GM23338 (cell line): ENCODE measurements at regions not wholly inside any gene's neighbourhood (a gene's known extent, or its start where the extent isn't known, plus 50 kb on each side); places are given as distances from the start of the nearest gene placed in this dataset.

Experiments
- ATAC-seq: fragments of 200-7000 bp; cut with Tn5 transposase; 3 replicates; pipeline ENCODE4 v1.9.1; 2020
- DNase-seq: peaks from one replicate; pipeline ENCODE4 v3.0.0-alpha.2; 2015; ENCODE audit warnings: low spot score
- H2AFZ ChIP-seq: fragments of 200-600 bp; sonication (generic); 2 replicates; pipeline ENCODE4 v1.8.0; 2016; ENCODE audit warnings: antibody characterized with exemption, mild to moderate bottlenecking, moderate library complexity
- H3F3A ChIP-seq: fragments of 200-600 bp; sonication (generic); replicated peaks from 2 replicates; pipeline ENCODE4 v1.8.0; 2017; ENCODE audit warnings: antibody characterized with exemption, mixed run types, low read depth
- H3K27ac ChIP-seq: fragments of 200-600 bp; sonication (generic); 2 replicates; pipeline ENCODE4 v1.6.1; 2016; ENCODE audit warnings: low read depth
- H3K27me3 ChIP-seq: fragments of 200-600 bp; sonication (generic); 2 replicates; pipeline ENCODE4 v1.8.0; 2016; ENCODE audit warnings: mild to moderate bottlenecking, mixed run types, moderate library complexity; ENCODE audit not compliant: insufficient read depth
- H3K36me3 ChIP-seq: fragments of 200-600 bp; sonication (generic); 2 replicates; pipeline ENCODE4 v1.8.0; 2016; ENCODE audit warnings: mild to moderate bottlenecking; ENCODE audit not compliant: insufficient read depth
- H3K4me1 ChIP-seq: fragments of 200-600 bp; sonication (generic); 2 replicates; pipeline ENCODE4 v1.8.0; 2016; ENCODE audit warnings: mild to moderate bottlenecking, moderate library complexity; ENCODE audit not compliant: insufficient read depth
- H3K4me2 ChIP-seq: fragments of 200-600 bp; sonication (generic); 2 replicates; pipeline ENCODE4 v1.7.1; 2017; ENCODE audit warnings: mixed run types
- H3K4me3 ChIP-seq: fragments of 200-600 bp; sonication (generic); 2 replicates; pipeline ENCODE4 v1.6.1; 2016; ENCODE audit warnings: mixed run types
- H3K79me2 ChIP-seq: fragments of 200-600 bp; sonication (generic); replicated peaks from 2 replicates; pipeline ENCODE4 v1.8.0; 2017; ENCODE audit warnings: mild to moderate bottlenecking; ENCODE audit not compliant: insufficient read depth
- H3K9me2 ChIP-seq: fragments of 200-600 bp; sonication (generic); 2 replicates; pipeline ENCODE4 v1.8.0; 2017; ENCODE audit not compliant: insufficient read depth
- H4K20me1 ChIP-seq: fragments of 200-600 bp; sonication (generic); replicated peaks from 2 replicates; pipeline ENCODE4 v1.8.0; 2017; ENCODE audit warnings: mild to moderate bottlenecking; ENCODE audit not compliant: insufficient read depth
- H3K27ac Mint-ChIP-seq: 2 replicates; pipeline ENCODE4 v1.8.0; 2020; ENCODE audit warnings: inconsistent platforms, mild to moderate bottlenecking, moderate library complexity, mixed read lengths
- H3K27me3 Mint-ChIP-seq: 3 replicates; pipeline ENCODE4 v1.8.0; 2022; ENCODE audit warnings: low read depth, mild to moderate bottlenecking, moderate library complexity, mixed read lengths, inconsistent platforms; ENCODE audit not compliant: insufficient read depth, poor library complexity
- H3K36me3 Mint-ChIP-seq: 3 replicates; pipeline ENCODE4 v1.8.0; 2021; ENCODE audit warnings: low read depth, mild to moderate bottlenecking, inconsistent platforms, moderate library complexity, mixed read lengths
- H3K4me1 Mint-ChIP-seq: 3 replicates; pipeline ENCODE4 v1.8.0; 2020; ENCODE audit warnings: mild to moderate bottlenecking, inconsistent platforms, mixed read lengths
- H3K4me3 Mint-ChIP-seq: 3 replicates; pipeline ENCODE4 v1.8.0; 2021; ENCODE audit warnings: moderate library complexity, mild to moderate bottlenecking, inconsistent platforms, mixed read lengths
- H3K9me3 Mint-ChIP-seq: 3 replicates; pipeline ENCODE4 v1.8.0; 2020; ENCODE audit warnings: moderate library complexity, mild to moderate bottlenecking, inconsistent platforms, mixed read lengths
- JUNB ChIP-seq: IDR thresholded peaks from one replicate; pipeline ENCODE4 v1.6.1; 2016; ENCODE audit warnings: antibody characterized with exemption; ENCODE audit not compliant: unreplicated experiment
- POLR2AphosphoS5 ChIP-seq: IDR thresholded peaks from 2 replicates; pipeline ENCODE4 v1.6.1; 2016; ENCODE audit warnings: antibody characterized with exemption, low read depth
- STAT1 ChIP-seq: IDR thresholded peaks from one replicate; pipeline ENCODE4 v1.6.1; 2016; ENCODE audit warnings: antibody characterized with exemption; ENCODE audit not compliant: unreplicated experiment
- ZNF114 ChIP-seq: fragments of 250-450 bp; sonication (Bioruptor Pico); IDR thresholded peaks from 2 replicates; pipeline ENCODE4 v1.5.0; 2020; ENCODE audit warnings: mild to moderate bottlenecking, moderate library complexity
- ZNF331 ChIP-seq: fragments of 250-450 bp; sonication (Bioruptor Pico); IDR thresholded peaks from 2 replicates; pipeline ENCODE4 v1.5.0; 2020; ENCODE audit warnings: low read depth, mild to moderate bottlenecking, moderate library complexity
- TF ChIP-seq, protein P1 (sequence below): fragments of 250-450 bp; sonication (Bioruptor Pico); IDR thresholded peaks from 2 replicates; pipeline ENCODE4 v1.5.0; 2020; ENCODE audit warnings: mild to moderate bottlenecking, moderate library complexity

DNA sequence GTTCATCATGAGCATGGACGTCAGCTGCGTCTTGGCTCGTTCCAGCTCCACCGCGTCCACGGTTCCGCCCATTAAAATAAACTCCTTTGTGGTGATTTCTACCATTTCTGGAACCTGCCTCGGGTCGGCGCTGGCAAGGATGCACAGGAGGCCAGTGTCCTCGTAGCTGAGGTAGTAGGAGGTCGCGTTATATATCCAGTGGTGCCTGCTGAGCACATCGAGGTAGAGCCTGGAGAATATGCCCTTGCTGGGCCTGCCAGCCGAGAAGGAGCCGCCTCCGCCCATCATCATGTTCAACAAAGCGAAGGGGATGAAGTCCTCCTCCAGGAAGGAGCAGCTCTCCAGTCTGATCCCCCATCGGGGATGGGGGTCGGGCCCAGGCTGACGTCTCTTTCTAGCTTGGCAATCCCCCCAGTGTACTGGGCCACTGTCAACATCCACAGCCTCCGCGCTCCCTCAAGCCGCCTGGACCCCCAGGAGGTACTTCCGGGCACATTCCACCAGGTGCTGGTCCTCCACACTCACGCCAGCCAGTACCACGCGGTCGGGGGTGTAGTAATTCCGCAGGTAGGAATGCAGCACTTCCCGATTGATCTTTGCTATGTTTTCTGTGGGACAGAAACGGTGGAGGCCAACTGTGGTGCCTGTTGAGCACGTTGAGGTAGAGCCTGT is 120.9 kb upstream of the GRID2 start:
- Histone ChIP-seq H3K27ac (no peak overlapping the region), H3K27me3 (no peaks in the 10 kb centered on the region), H3K4me2 (no peak overlapping the region), H3K9me2 (0 out of 2 replicates have a peak, but pooled peaks cover 5% of the 10 kb centered on the region), H4K20me1 (no peaks in the 10 kb centered on the region), H3F3A (no peaks in the 10 kb centered on the region), H3K36me3 (no peaks in the 10 kb centered on the region), H3K4me1 (no peaks in the 10 kb centered on the region), H2AFZ (no peak overlapping the region), H3K79me2 (no peaks in the 10 kb centered on the region), H3K4me3 (no peak overlapping the region)
- Mint-ChIP-seq H3K4me1 (no peaks in the 10 kb centered on the region; the same call in 2 of the 3 replicates), H3K27ac (no peak overlapping the region), H3K27me3 (peaks cover 5% of the 10 kb centered on the region), H3K36me3 (peaks cover 7% of the 10 kb centered on the region; the same call in 2 of the 3 replicates), H3K9me3 (peaks cover 6% of the 10 kb centered on the region; the same call in 2 of the 3 replicates), H3K4me3 (no peak overlapping the region)
- ATAC-seq (no peak), DNase-seq (no peak)
- TF ChIP-seq POLR2AphosphoS5, result no peak
- TF ChIP-seq ZNF331, result no peak
- TF ChIP-seq JUNB, result no peak

DNA sequence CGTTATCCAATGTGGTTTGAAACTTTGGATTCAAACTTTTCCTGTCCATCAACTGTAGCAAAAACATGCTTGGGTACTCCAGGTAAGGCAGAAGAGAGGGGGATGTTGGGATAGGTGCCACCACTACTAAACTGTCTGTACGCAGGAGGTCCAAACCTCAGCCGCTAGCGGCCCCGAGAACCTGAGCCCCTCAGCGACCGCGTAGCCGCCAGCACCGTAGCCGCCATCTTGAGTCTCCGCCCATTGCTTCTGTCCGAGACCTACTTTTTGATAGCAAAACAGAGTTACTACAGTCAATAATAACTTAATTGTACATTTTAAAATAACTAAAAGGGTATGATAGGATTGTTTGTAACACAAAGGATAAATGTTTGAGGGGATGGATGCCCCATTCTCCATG is 119.9 kb upstream of the GRID2 start:
- no peak overlapping the region for H3K4me2 ChIP-seq
- TF ChIP-seq POLR2AphosphoS5, result no peak
- no peak for DNase-seq

DNA sequence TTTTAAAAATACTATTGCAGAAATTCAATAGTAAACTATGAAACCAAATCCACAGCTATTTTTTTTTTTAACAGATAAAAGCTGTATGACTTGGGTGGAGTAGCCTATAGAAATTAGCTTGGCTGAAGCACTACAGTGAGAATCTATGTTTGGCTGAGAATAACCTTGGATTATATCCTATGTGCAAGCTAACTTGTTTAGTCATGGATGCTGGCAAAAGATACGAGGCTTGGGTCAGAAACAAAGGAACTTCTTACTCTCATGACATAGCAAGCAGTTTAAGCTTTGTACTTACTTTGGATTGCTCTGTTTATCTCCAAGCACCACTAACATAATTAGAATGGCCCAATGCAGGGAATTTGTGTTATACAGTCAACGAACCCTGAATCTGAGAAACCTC is 119.2 kb upstream of the GRID2 start:
- H4K20me1 ChIP-seq, result no peaks in the 10 kb centered on the region
- H3K36me3 ChIP-seq, result no peaks in the 10 kb centered on the region
- ATAC-seq (no peak), DNase-seq (no peak)
- peaks cover 6% of the 10 kb centered on the region; the same call in 2 of the 3 replicates for H3K9me3 Mint-ChIP-seq
- H3K4me1 Mint-ChIP-seq, result no peaks in the 10 kb centered on the region; the same call in 2 of the 3 replicates
- H3K4me2 ChIP-seq, result no peak overlapping the region
- H3K27me3 ChIP-seq, result no peaks in the 10 kb centered on the region
- H3F3A ChIP-seq, result no peaks in the 10 kb centered on the region
- no peak overlapping the region for H2AFZ ChIP-seq
- H3K4me3 ChIP-seq, result no peak overlapping the region
- H3K36me3 Mint-ChIP-seq, result peaks cover 7% of the 10 kb centered on the region; the same call in 2 of the 3 replicates
- no peaks in the 10 kb centered on the region for H3K79me2 ChIP-seq
- no peak overlapping the region for H3K27ac Mint-ChIP-seq
- H3K27me3 Mint-ChIP-seq, result peaks cover 5% of the 10 kb centered on the region
- H3K27ac ChIP-seq, result no peak overlapping the region
- H3K4me1 ChIP-seq, result no peaks in the 10 kb centered on the region
- H3K4me3 Mint-ChIP-seq, result no peak overlapping the region
- peaks cover 5% of the 10 kb centered on the region; the same call in 1 of the 2 replicates for H3K9me2 ChIP-seq
- TF ChIP-seq POLR2AphosphoS5 (no peak), JUNB (no peak), ZNF114 (CRISPR knock-in tag) (no peak), STAT1 (no peak)
- TF ChIP-seq, protein P1, sequence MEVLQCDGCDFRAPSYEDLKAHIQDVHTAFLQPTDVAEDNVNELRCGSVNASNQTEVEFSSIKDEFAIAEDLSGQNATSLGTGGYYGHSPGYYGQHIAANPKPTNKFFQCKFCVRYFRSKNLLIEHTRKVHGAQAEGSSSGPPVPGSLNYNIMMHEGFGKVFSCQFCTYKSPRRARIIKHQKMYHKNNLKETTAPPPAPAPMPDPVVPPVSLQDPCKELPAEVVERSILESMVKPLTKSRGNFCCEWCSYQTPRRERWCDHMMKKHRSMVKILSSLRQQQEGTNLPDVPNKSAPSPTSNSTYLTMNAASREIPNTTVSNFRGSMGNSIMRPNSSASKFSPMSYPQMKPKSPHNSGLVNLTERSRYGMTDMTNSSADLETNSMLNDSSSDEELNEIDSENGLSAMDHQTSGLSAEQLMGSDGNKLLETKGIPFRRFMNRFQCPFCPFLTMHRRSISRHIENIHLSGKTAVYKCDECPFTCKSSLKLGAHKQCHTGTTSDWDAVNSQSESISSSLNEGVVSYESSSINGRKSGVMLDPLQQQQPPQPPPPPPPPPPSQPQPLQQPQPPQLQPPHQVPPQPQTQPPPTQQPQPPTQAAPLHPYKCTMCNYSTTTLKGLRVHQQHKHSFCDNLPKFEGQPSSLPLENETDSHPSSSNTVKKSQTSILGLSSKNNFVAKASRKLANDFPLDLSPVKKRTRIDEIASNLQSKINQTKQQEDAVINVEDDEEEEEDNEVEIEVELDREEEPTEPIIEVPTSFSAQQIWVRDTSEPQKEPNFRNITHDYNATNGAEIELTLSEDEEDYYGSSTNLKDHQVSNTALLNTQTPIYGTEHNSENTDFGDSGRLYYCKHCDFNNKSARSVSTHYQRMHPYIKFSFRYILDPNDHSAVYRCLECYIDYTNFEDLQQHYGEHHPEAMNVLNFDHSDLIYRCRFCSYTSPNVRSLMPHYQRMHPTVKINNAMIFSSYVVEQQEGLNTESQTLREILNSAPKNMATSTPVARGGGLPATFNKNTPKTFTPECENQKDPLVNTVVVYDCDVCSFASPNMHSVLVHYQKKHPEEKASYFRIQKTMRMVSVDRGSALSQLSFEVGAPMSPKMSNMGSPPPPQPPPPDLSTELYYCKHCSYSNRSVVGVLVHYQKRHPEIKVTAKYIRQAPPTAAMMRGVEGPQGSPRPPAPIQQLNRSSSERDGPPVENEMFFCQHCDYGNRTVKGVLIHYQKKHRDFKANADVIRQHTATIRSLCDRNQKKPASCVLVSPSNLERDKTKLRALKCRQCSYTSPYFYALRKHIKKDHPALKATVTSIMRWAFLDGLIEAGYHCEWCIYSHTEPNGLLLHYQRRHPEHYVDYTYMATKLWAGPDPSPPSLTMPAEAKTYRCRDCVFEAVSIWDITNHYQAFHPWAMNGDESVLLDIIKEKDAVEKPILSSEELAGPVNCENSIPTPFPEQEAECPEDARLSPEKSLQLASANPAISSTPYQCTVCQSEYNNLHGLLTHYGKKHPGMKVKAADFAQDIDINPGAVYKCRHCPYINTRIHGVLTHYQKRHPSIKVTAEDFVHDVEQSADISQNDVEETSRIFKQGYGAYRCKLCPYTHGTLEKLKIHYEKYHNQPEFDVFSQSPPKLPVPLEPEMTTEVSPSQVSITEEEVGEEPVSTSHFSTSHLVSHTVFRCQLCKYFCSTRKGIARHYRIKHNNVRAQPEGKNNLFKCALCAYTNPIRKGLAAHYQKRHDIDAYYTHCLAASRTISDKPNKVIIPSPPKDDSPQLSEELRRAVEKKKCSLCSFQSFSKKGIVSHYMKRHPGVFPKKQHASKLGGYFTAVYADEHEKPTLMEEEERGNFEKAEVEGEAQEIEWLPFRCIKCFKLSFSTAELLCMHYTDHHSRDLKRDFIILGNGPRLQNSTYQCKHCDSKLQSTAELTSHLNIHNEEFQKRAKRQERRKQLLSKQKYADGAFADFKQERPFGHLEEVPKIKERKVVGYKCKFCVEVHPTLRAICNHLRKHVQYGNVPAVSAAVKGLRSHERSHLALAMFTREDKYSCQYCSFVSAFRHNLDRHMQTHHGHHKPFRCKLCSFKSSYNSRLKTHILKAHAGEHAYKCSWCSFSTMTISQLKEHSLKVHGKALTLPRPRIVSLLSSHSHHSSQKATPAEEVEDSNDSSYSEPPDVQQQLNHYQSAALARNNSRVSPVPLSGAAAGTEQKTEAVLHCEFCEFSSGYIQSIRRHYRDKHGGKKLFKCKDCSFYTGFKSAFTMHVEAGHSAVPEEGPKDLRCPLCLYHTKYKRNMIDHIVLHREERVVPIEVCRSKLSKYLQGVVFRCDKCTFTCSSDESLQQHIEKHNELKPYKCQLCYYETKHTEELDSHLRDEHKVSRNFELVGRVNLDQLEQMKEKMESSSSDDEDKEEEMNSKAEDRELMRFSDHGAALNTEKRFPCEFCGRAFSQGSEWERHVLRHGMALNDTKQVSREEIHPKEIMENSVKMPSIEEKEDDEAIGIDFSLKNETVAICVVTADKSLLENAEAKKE, result no peak

More for the DNA sequence above, 119.9 kb upstream of the GRID2 start:
- no peak for ATAC-seq
- Histone ChIP-seq H2AFZ (no peak overlapping the region), H3K9me2 (0 out of 2 replicates have a peak, but pooled peaks cover 5% of the 10 kb centered on the region), H3K4me3 (no peak overlapping the region), H3K36me3 (no peaks in the 10 kb centered on the region), H3K4me1 (no peaks in the 10 kb centered on the region), H3K27ac (no peak overlapping the region), H4K20me1 (no peaks in the 10 kb centered on the region), H3K79me2 (no peaks in the 10 kb centered on the region), H3F3A (no peaks in the 10 kb centered on the region), H3K27me3 (no peaks in the 10 kb centered on the region)
- Mint-ChIP-seq H3K9me3 (peaks cover 6% of the 10 kb centered on the region; the same call in 2 of the 3 replicates), H3K36me3 (peaks cover 7% of the 10 kb centered on the region; the same call in 2 of the 3 replicates), H3K27ac (no peak overlapping the region), H3K27me3 (peaks cover 5% of the 10 kb centered on the region), H3K4me1 (no peaks in the 10 kb centered on the region; the same call in 2 of the 3 replicates), H3K4me3 (no peak overlapping the region)
